Epithelial cell of prostate (primary cell): ENCODE measurements at regions not wholly inside any gene's neighbourhood (a gene's known extent, or its start where the extent isn't known, plus 50 kb on each side); places are given as distances from the start of the nearest gene placed in this dataset.

ENCODE experiments used
- DNase-seq: peaks from one replicate; pipeline ENCODE4 v3.0.0-alpha.2; 2011; ENCODE audit warnings: low read depth, low spot score
- H3K27ac ChIP-seq: fragments of 450-650 bp; 2 replicates; pipeline ENCODE4 v1.5.1; 2017; ENCODE audit warnings: mild to moderate bottlenecking

DNA sequence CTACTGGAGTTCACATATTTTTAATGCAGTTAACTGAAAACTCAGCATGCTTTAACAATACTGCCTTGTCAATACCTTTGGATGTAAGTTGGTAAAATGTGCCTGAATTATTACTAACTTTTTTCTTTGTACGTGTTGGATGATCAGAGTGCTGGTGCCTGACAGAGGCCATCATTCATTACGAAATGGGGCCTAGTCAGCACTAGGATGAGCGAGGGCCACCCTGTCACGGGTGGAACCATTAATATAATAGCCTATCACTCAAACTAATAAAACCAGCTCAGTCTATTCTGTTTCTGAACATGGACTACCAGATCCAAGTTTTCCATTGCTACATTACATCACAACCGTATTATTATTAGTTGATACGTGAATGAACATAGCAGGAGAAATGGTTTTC, 501.7 kb upstream of the TENM3 start:
- no peak overlapping the region for H3K27ac ChIP-seq
- no peak for DNase-seq

DNA sequence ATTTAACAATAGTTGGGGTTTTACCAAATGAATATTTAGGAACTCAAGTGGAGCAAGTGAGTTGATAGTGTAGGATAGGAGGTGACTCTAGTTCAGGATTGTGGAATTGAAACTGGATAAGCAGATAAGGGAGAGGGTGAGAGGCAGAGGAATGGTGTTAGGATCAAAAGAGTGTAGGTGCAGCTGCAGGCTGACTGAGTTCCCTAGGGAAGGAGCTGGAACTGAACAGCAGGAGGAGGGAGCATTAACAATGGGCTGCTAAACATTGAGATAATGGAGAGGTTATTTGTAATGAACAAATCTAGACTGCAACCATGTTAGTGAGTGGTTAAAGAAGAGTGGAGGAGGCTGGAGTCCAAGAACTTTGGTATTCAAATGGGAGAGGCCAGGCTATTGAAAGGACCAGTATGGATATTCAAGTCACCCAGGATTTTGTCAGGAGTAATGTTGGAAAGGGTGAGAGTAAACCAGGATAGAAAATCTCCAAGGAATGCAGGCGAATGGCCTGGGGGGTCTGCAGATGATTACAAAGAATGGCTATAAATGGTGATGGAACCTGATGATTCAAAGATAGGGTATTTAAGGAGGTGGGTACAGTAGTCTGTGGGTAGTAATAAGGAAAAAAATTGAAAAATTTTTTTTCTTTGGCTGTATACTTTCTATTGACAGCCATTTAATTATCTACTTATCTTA, 497.1 kb upstream of the TENM3 start:
- H3K27ac ChIP-seq: no peak overlapping the region
- no peak for DNase-seq

DNA sequence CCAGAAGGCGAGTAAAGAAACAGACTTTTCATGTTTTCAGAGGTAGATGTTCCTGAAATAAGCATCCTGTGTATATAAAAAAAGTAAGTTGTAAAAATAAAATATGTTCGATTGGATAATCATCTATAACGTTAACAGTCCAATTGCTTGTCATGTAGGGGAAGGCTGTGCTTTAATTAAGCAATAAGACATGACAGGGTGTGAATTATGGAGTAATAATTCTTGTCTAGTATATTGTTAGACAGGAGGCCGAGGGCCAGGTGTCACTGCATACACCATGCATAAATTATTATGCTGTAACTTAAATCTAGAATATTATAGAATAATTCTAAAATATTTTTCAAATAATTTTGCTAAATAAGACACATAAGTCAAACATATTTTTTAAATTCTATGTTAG, 494.6 kb upstream of the TENM3 start:
- H3K27ac ChIP-seq: no peak overlapping the region
- DNase-seq: no peak

DNA sequence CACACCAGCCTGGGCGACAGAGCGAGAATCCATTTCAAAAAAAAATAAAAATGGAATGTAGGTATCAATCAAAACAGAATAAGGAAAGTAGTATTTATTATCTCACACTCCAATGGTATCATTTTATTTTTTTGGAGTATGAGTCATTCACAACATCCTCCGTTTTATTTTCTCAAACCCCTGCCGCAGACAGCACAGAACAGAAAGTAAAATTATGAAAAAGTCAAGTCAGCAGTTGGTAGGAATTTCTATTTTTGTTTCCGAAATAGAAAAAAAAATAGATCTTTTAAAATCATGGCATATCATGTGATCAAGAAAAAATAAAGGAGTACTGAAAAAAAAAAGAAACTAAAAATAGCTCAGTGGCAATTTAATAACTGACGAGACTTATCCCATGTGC, 490.7 kb upstream of the TENM3 start:
- no peak overlapping the region for H3K27ac ChIP-seq
- no peak for DNase-seq

DNA sequence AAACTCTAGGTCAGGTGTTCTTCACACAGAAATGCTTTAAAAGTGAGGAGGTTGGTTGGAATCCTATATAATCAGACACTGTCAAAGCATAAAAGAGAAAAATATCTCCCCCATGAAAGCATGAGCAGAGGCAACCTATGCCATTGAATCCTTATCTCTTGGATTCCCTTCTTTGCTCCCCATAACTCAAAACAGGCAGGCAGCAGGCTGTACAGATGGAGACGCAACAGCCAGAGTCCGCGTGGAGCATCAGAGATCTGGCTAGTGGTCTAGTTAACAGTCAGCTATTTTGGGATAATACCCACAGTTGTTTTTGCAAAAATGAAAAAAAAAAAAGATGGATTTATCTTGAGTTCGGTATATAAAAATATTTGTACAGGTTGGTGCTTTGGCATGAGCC, 490.0 kb upstream of the TENM3 start:
- H3K27ac ChIP-seq: no peak overlapping the region
- no peak for DNase-seq

DNA sequence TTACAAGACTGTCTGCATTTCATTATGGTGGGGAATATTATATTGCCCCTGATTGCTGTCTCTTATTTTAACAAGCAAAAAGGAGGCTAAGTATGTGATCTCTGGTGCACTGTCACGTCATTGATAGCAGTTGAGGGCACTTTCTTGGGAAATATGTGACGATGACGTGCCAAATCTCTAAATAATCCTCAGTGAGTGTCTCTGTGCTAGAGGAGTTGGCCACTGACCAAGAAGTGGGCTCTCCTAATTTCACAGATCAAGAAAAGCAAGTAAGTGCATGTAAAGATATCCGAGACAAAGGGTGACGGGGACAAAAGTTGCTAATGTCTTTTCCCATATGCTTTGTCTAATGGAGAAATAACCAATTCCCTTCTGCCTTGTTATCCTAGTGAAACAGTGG, 487.4 kb upstream of the TENM3 start:
- no peak for DNase-seq
- no peak overlapping the region for H3K27ac ChIP-seq

DNA sequence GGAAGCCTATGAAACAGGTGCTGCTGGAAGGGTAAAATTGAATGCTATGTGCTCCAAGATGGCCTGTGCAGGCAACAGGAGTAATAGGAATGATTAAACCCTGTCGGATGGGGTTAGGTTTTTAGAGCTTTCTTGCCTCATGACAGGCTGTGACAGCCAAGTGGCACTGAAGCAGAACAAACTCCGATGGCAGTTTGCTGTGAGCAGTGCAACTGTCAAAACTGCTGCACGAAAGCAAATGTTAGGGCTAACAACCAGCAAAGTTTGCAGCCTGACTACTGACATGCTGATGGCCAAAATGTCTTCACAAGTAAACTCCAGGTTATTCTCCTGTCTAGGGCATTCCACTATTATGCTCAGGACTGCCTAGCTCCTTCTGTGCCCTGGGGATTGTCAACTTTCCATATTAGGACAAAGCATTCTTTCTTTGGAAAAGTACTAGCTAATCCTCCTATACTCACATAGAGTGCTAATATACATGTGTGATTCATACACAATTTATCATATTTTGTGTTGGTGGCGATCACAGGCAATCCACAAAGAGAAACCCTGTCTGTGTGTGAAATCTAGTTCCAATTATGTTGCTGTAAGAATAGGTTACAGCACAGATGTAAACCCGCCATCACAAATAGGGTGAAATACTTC, 486.6 kb upstream of the TENM3 start:
- H3K27ac ChIP-seq: no peak overlapping the region
- DNase-seq: no peak

DNA sequence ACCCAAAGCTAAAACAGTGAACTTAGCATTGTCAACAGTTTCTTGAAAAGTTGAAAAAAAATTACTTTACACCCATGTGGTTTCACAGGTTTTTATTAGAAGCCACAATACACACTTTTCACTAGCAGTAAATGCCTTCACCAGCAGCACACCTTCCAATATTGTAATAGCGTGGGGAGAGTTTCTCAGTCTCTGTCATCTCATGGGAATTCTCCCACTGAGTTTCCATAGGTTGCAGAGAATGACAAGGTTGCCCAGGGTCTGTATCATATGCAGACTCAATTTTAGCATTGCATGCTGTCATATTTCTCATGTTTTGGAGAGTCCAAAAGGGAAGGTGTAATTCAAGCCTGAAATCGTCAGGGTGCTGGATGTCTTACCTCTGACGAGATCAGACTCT, 486.1 kb upstream of the TENM3 start:
- no peak overlapping the region for H3K27ac ChIP-seq
- no peak for DNase-seq

DNA sequence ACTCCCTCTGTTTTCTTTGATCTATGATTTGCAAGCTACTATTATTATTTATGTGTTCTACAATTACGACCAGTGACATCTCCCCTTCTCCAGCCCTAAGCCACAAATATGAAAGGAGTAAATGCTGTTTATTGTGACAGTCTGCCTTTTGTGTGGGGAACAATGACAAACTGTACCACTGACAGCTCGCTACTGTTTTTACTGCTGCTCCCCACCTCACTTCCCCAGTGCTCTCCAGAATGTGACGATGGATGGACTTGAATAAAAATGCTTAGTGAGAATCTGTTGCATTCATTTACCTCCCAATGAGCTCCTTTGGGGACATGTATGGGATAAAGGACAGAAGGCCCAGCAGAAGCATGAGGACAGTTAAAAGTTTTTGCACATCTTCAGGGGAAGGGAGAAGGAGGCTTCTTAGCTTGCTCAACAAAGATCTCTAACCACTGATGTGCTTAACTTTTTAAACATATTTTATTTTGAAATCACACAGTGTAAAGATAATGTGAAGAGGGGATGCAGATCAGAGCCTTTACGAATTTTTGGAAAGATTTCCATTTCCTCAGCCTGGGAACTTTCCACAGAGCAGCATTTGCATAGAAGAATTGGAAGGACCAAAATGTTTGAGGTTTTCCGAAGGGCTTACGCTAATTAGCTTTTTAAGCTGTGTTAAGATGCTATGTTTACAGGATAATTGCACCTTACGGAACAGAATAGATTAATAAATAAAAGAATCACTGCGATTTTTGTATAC, 485.1 kb upstream of the TENM3 start:
- H3K27ac ChIP-seq: no peak overlapping the region
- DNase-seq: no peak

DNA sequence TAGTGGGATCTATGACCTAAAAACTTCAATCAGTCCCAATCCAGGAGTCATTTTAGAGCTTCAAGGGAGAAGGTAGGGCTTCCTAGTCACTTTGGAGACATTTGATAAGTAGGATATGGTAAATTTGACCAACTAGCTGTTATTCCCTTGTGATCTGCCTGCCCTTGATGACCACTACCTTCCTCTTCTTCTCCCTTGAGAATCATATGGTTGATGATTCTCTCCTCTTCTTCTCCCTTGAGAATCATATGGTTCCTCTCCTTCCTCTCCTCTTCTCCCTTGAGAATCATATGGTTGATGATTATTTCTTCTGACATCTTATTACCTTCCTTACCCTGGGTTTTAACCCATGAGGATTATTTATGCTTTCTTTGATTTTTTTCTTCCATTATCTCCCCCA, 482.6 kb upstream of the TENM3 start:
- DNase-seq: no peak

DNA sequence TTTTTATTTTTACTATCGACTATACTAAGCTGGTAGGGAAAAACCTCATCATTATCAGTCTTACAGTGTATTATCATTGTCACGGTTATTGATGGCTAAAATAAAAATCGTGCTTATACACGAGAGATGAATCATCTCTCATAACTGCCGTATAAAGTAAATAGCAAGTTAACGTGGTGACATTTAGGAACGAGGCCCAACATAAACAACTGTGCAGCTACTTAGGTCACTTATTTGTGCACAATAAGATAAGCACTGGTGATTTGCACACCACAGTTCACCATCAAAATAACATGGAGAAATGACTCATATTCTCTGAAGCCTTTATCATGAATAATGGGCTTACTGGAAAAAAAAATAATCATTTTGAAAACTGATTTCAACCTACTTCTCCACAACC, 482.0 kb upstream of the TENM3 start:
- DNase-seq: no peak
- no peak overlapping the region for H3K27ac ChIP-seq

More for the DNA sequence above, 482.6 kb upstream of the TENM3 start:
- H3K27ac ChIP-seq: no peak overlapping the region

DNA sequence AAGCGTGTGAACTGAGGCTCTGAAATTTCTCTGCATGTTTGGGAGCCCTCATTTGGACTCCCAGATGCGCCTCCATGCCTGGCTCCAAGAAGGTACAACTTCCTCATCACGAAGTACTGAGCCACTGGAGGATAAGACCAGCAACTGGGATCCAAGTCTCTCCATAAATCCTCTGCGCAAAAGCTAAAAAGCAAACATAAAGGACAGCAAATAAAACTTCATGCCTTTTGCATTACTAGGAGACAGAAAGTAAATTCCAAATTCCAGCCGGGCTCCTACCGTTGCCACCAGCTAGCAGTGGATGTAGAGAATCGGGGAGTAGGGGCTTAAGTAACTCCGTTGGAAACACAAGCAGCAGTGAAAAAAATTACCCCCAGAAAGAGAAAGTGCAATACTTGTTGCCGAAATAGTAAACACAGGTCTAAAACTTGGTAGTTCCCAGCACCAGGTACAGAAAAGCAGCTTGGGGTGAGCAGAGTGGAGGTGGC, 477.1 kb upstream of the TENM3 start:
- no peak for DNase-seq

DNA sequence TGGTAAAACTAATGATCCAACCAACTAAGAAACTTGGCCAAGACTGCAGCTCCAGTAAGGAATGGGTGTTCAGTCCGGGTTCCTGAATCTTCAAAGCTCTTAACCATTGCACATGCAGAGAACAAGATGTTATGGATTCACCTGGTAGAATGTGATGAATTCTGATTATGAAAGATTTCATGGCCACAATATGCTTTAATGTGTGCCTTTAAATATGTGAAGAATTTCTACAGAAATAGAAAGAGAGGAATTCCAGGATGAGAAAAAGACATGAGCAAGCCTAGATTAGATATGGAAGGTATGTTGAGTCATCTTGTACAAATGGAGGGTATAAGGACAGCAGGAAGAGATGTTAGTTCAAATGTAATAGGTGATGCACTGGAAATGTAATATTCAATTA, 472.2 kb upstream of the TENM3 start:
- no peak overlapping the region for H3K27ac ChIP-seq
- DNase-seq: no peak

More for the DNA sequence above, 477.1 kb upstream of the TENM3 start:
- H3K27ac ChIP-seq: no peak overlapping the region

DNA sequence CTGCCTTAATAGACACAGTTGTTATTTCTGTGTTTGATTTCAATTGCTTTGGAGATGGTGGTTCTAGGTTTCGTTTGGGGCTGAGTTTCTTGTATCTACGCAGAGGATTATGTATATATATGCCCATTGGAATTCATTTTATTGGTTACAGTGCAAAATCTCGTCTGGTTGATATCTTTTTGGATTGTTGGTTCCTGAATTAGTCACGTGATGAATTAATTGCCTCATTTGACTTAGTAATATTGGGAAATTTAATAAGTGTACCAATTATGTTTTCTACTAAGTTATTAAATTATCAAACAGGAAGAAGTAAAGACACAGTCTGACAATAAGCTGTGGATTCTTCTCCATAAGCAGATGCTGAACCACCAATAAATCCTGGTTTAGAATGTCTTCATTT, 467.9 kb upstream of the TENM3 start:
- DNase-seq: no peak
- no peak overlapping the region for H3K27ac ChIP-seq

DNA sequence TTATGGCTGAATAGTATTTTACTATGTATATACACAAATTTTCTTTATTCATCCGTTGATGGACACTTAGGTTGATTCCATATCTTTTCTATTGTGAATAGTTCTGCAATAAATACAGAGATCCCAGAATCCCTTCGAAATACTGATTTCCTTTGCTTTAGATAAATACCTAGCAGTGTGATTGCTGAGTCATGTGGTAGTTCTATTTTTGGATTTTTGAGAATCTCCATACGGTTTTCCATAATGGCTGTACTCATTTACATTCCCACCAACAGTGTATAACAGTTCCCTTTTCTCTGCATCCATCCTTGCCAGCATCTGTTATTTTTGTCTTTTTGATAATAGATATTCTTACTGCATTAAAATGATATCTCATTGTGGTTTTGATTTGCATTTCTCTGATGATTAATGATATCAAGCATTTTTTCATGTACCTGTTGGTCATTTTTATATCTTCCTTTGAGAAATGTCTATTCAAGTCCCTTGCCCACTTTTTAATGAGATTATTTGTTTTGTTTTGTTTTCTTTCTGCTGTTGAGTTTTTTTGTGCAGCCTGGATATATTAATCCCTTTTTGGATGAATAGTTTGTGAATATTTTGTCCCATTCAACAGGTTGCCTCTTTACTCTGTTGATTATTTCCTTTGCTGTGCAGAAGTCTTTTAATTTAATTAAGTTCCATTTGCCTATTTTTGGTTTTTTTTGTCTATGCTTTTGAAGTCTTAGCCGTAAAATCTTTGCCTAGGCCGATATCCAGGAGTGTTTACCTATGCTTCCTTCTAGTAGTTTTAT, 466.7 kb upstream of the TENM3 start:
- DNase-seq: no peak

DNA sequence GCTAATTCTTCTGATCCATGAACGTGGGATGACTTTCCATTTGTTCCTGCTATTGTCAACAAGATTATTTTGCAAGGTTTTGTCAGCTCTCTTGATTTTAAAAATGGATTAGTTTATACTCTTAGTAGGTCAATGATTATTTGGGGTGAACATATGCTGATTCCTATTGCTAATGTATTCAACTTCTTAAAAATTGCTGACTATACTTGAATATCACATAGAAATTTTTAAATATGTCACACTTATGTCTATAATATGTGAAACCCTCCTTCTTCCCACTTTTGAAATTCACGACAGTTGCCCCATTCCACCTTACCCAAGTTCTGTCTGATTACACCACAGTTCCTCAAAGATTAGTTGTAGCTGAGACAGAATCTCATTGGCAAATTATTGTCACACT, 465.7 kb upstream of the TENM3 start:
- no peak for DNase-seq

More for the DNA sequence above, 466.7 kb upstream of the TENM3 start:
- H3K27ac ChIP-seq: no peak overlapping the region

DNA sequence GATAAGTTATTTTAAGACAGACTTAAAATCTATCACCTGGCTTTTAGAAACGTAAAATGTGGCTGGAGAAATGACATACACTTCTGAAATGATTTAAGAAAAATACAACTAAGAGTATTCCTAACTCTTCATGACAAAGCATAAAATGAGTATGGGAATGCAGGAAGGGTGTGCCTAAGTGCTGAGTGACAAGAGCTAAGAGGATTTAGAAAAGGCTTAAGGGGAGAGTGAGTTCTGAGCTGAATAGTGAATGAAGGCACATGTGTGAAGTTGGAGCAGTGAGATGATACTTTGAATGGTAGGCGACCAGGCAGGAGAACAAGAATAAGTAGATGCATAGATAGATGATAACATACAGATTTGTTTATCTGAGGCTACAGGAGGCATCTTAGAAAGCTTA, 458.3 kb upstream of the TENM3 start:
- no peak overlapping the region for H3K27ac ChIP-seq
- no peak for DNase-seq

More for the DNA sequence above, 465.7 kb upstream of the TENM3 start:
- H3K27ac ChIP-seq: no peak overlapping the region

DNA sequence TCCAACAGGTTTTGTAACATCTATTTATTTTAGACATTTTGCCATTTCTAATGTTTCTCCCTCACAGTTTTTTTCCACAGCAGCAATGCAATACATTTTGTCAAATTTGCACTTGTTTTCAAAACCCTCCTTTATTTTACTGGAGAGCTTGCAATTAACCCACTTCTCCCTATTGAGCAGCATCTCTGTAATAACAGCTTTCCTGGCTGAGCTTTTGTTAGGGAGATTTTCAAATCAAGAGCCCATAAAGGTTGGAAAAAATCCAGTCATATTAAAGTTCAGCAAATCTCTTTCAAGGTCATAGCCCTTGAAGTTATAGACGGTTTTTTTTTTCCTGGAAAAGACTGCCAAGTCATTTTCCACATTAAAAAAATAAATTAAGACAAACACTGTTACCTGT, 450.6 kb upstream of the TENM3 start:
- no peak overlapping the region for H3K27ac ChIP-seq
- no peak for DNase-seq

DNA sequence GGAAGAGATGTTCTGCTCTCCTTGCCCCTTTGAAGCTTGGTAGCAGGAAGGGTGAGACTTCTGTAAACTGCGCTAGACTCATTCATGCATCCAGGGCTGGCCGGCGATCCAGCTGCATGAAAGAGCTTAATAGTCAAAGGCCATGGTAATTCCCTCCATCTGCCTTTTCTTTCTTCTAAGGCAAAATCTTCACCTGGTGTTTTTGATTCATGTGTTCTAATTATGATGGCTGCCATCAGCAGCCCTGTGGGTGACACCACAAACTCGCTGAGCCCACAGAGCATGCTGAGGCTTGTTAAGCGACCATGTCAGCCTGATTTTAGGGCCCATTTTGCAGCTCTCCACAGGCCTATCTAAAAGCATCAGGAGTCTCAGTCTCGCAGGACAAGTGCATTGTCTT, 450.1 kb upstream of the TENM3 start:
- DNase-seq: no peak
- H3K27ac ChIP-seq: no peak overlapping the region

DNA sequence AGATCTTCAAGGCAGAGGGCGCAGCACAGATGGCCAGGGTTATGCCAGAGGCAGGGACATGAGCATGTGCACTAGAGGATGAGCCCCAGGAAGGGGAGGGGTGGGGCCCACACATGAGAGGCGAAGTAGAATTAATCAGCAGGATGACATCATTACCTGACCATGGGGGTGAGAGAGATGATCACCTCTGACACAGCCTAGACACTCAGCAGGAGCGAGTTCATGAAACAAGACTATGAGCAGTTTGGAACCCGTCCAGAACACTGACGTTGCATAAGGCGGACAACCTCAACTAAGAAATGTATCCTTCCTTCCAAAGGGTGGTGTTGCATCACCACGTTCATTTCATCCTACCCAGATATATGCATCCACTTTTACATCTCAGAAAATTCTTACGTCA, 446.7 kb upstream of the TENM3 start:
- DNase-seq: peak; percentile 90
- peak overlapping the region; percentile 54 for H3K27ac ChIP-seq

DNA sequence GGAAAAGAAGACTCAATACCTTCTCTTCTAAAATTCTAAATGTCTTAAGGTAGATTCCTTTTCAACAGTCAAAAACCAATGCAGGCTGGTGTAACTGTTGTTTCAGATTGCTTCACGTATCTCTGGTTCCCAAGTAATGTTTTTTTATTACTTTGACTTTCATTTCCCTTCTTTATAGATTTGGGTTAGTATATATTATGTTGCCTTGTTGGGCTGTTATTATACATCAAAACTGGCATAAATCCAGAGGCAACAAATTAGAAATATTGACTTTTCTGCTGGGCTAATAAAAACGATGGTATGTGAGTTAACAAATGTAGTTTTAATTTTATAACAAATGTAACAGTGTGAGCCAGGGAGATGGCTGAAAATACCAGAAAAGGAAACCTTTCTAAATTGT, 444.7 kb upstream of the TENM3 start:
- DNase-seq: no peak
- no peak overlapping the region for H3K27ac ChIP-seq
